ENCODE measurements at regions not wholly inside any gene's neighbourhood (a gene's known extent, or its start where the extent isn't known, plus 50 kb on each side); places are given as distances from the start of the nearest gene placed in this dataset.
"Not testable (repeated sequence)": the region's sequence is repeated elsewhere in the genome, so short reads cannot be mapped to it uniquely, and the experiment has no call there.

DNA sequence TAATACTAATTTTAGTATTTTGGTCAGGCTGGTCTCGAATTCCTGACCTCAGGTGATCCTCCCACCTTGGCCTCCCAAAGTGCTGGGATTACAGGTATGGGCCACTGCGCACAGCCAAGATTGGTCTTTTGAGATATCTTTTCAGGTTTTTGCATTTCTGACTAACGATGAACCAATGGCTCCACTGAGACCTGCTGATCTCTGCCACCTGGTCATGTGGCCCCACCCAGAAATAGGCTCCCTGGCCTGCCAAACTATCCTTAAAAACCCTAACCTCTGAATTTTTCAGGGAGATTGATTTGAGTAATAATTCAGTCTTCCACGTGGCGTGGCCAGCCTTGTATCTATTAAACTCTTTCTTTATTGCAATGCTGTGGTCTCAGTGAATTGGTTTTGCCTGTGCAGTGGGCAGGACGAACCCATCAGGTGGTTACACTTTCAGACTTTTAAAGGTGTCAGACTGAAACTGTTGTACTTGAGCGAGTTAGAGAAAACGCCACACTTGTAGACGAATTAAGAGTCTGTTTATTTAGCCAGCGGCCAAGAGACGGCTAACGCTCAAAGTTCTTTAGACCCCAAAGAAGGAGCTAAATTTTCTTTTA lies 85.8 kb upstream of the MSH6 start:
- H3K4me2 ChIP-seq: peak overlapping the region; percentile 66
- no peaks in the 10 kb centered on the region for H3K79me2 ChIP-seq (ENCODE audit: low read depth)
- Mint-ChIP-seq H3K27me3 (ENCODE audit: insufficient read depth, low read depth) (peaks cover 7% of the 10 kb centered on the region), H3K4me1 (peaks cover 38% of the 10 kb centered on the region), H3K27ac (no peak overlapping the region), H3K9me3 (no peaks in the 10 kb centered on the region), H3K36me3 (no peaks in the 10 kb centered on the region), H3K4me3 (no peak overlapping the region)
- TF ChIP-seq, protein P1, sequence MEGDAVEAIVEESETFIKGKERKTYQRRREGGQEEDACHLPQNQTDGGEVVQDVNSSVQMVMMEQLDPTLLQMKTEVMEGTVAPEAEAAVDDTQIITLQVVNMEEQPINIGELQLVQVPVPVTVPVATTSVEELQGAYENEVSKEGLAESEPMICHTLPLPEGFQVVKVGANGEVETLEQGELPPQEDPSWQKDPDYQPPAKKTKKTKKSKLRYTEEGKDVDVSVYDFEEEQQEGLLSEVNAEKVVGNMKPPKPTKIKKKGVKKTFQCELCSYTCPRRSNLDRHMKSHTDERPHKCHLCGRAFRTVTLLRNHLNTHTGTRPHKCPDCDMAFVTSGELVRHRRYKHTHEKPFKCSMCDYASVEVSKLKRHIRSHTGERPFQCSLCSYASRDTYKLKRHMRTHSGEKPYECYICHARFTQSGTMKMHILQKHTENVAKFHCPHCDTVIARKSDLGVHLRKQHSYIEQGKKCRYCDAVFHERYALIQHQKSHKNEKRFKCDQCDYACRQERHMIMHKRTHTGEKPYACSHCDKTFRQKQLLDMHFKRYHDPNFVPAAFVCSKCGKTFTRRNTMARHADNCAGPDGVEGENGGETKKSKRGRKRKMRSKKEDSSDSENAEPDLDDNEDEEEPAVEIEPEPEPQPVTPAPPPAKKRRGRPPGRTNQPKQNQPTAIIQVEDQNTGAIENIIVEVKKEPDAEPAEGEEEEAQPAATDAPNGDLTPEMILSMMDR (IDR thresholded peaks at IDR 0.05): no peak
- no peak for TF ChIP-seq EZH2 (IDR thresholded peaks at IDR 0.05)
- TF ChIP-seq EZH2phosphoT487 (IDR thresholded peaks at IDR 0.05): no peak
- H3F3A ChIP-seq (ENCODE audit: low read depth): peaks cover 54% of the 10 kb centered on the region
- no peak overlapping the region for H3K9ac ChIP-seq
- H2AFZ ChIP-seq (replicated peaks): no peak overlapping the region
- DNase-seq (ENCODE audit: low spot score): no peak
- no peaks in the 10 kb centered on the region for H4K20me1 ChIP-seq (ENCODE audit: low read depth)
- peaks cover 10% of the 10 kb centered on the region for H3K9me3 ChIP-seq (ENCODE audit: low read depth)
- no peak overlapping the region for H3K4me3 ChIP-seq
- peaks cover 42% of the 10 kb centered on the region for H3K4me1 ChIP-seq
- no peak overlapping the region for H3K27ac ChIP-seq
- H3K36me3 ChIP-seq: no peaks in the 10 kb centered on the region
- H3K27me3 ChIP-seq: no peaks in the 10 kb centered on the region

DNA sequence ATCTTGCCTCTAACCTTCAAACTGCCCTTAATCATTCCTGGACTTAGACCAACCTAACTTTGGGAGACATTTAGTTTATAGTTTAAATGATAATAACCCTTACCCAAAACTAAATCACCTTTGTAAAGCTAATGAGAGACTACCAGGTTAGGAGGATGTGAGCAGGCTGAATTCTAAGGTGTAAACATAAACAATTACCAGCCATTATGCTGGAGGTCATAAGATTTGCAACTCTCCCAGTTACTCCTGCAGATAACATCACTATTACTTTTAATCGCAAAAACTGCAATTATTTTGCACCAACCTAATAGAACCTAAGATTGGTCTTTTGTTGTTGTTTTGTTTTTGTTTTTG lies 86.5 kb upstream of the MSH6 start:
- Mint-ChIP-seq H3K9me3 (no peaks in the 10 kb centered on the region), H3K4me3 (no peak overlapping the region), H3K27me3 (ENCODE audit: insufficient read depth, low read depth) (peaks cover 7% of the 10 kb centered on the region), H3K27ac (peak overlapping the region; percentile 9), H3K36me3 (no peaks in the 10 kb centered on the region), H3K4me1 (peaks cover 38% of the 10 kb centered on the region)
- peaks cover 10% of the 10 kb centered on the region for H3K9me3 ChIP-seq (ENCODE audit: low read depth)
- no peak for TF ChIP-seq EZH2 (IDR thresholded peaks at IDR 0.05)
- TF ChIP-seq, protein P1 (IDR thresholded peaks at IDR 0.05): no peak
- no peak for TF ChIP-seq EZH2phosphoT487 (IDR thresholded peaks at IDR 0.05)
- H3K27ac ChIP-seq: no peak overlapping the region
- H4K20me1 ChIP-seq (ENCODE audit: low read depth): no peaks in the 10 kb centered on the region
- peaks cover 42% of the 10 kb centered on the region for H3K4me1 ChIP-seq
- no peaks in the 10 kb centered on the region for H3K27me3 ChIP-seq
- H3K9ac ChIP-seq: no peak overlapping the region
- H3K36me3 ChIP-seq: no peaks in the 10 kb centered on the region
- H3K4me2 ChIP-seq: peak overlapping the region; percentile 52
- H3K79me2 ChIP-seq (ENCODE audit: low read depth): no peaks in the 10 kb centered on the region
- H2AFZ ChIP-seq (replicated peaks): no peak overlapping the region
- H3F3A ChIP-seq (ENCODE audit: low read depth): peaks cover 54% of the 10 kb centered on the region
- DNase-seq (ENCODE audit: low spot score): no peak
- H3K4me3 ChIP-seq: no peak overlapping the region

DNA sequence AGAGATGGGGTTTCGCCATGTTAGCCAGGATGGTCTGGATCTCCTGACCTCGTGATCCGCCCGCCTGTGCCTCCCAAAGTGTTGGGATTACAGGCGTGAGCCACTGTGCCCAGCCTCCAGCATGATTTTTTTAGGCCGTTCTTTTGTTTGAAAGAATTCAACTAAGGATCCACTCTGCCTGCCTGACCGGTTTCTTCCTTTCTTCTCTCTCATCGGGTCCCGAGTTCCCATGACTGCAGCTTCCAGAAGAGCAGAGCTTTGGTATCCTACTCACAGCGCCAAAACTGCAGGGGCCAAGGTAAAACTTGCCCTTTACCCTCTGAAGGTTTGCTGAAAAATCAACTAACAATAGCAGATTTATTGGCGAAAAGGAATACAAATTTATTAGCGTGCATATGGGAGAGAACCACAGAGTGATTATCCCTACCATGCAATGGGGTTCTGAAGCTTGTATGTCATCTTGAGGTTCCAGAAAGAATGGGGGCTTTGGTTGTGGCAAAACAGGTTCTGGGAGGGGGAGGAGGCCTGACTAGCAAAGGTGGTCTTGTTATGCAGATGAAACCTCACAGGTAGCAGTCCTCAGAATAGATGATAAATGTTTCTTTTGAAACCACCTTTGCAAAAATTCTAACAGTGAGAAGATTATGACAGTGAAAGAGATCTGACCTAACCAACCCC lies 87.0 kb upstream of the MSH6 start:
- no peak overlapping the region for H3K9ac ChIP-seq
- peaks cover 42% of the 10 kb centered on the region for H3K4me1 ChIP-seq
- H3K36me3 ChIP-seq: no peaks in the 10 kb centered on the region
- no peak overlapping the region for H2AFZ ChIP-seq (replicated peaks)
- H3F3A ChIP-seq (ENCODE audit: low read depth): peaks cover 54% of the 10 kb centered on the region
- H3K36me3 Mint-ChIP-seq: no peaks in the 10 kb centered on the region
- H3K4me3 Mint-ChIP-seq: no peak overlapping the region
- peak; percentile 58 for DNase-seq (ENCODE audit: low spot score)
- no peak overlapping the region for H3K27ac ChIP-seq
- H3K4me1 Mint-ChIP-seq: peaks cover 38% of the 10 kb centered on the region
- H3K27me3 ChIP-seq: no peaks in the 10 kb centered on the region
- TF ChIP-seq EZH2phosphoT487 (IDR thresholded peaks at IDR 0.05): no peak
- TF ChIP-seq EZH2 (IDR thresholded peaks at IDR 0.05): no peak
- TF ChIP-seq, protein P1 (IDR thresholded peaks at IDR 0.05): no peak
- H4K20me1 ChIP-seq (ENCODE audit: low read depth): no peaks in the 10 kb centered on the region
- H3K9me3 ChIP-seq (ENCODE audit: low read depth): peaks cover 10% of the 10 kb centered on the region
- H3K27ac Mint-ChIP-seq: peak overlapping the region; percentile 9
- H3K9me3 Mint-ChIP-seq: no peaks in the 10 kb centered on the region
- no peaks in the 10 kb centered on the region for H3K79me2 ChIP-seq (ENCODE audit: low read depth)
- H3K27me3 Mint-ChIP-seq (ENCODE audit: insufficient read depth, low read depth): peaks cover 7% of the 10 kb centered on the region
- H3K4me2 ChIP-seq: peak overlapping the region; percentile 52
- no peak overlapping the region for H3K4me3 ChIP-seq

DNA sequence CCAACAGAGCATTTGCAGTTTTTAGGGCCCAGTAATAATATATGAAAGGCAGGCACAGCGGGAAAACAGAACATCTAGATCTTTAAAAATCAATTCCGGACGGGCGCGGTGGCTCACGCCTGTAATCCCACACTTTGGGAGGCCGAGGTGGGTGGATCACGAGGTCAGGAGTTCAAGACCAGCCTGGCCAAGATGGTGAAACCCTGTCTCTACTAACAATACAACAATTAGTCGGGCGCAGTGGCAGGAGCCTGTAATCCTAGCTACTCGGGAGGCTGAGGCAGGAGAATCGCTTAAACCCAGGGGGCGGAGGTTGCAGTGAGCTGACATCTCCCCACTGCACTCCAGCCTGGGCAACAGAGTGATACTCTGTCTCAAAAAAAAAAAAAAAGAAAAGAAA lies 88.5 kb upstream of the MSH6 start:
- not testable (repeated sequence) for H3K4me3 Mint-ChIP-seq; H2AFZ ChIP-seq (replicated peaks); H3K36me3 Mint-ChIP-seq

DNA sequence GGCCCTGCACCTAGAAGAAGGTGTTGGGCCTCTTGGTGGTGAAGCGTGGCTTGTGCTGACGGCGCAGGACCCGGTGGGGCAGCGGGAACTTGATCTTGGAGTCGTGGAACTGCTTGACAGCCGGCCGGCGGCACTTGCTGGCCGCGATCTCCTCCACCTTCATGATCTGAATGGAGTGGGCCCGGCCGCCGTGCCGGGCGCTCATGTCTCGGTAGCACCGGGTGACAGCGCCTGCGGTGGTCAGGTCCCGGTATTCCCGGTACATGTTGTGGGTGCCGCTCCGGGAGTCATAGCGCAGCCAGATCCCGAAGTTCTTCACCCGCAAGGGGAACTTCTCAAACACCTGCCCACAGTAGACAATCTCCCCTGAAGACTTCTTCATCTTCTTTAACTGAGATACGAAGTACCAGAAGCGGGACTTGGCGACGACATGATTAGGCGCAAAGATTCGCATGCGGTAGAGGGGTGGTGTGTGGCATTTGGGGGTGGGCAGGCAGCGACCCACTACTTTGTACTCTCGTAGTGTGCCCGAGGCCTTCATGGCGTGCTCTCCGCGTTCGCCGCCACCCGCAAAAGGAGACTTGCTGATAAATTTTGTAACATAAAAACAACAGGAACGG lies 92.1 kb upstream of the MSH6 start:
- not testable (repeated sequence) for H3K79me2 ChIP-seq (ENCODE audit: low read depth); H4K20me1 ChIP-seq (ENCODE audit: low read depth); H3K9me3 ChIP-seq (ENCODE audit: low read depth); H3K27ac Mint-ChIP-seq; H3K36me3 ChIP-seq; H3K36me3 Mint-ChIP-seq; H3K27ac ChIP-seq; H3K4me3 ChIP-seq; DNase-seq (ENCODE audit: low spot score); H3K9me3 Mint-ChIP-seq; H3K4me3 Mint-ChIP-seq; H3K4me1 ChIP-seq; H3K4me2 ChIP-seq; H3K27me3 Mint-ChIP-seq (ENCODE audit: insufficient read depth, low read depth); H3K9ac ChIP-seq; H3K27me3 ChIP-seq; H2AFZ ChIP-seq (replicated peaks)
- peaks cover 10% of the 10 kb centered on the region for H3K4me1 Mint-ChIP-seq
- peaks cover 13% of the 10 kb centered on the region for H3F3A ChIP-seq (ENCODE audit: low read depth)

More for the DNA sequence above, 88.5 kb upstream of the MSH6 start:
- H3K4me2 ChIP-seq; H3K9me3 ChIP-seq (ENCODE audit: low read depth); H3K27ac ChIP-seq; DNase-seq (ENCODE audit: low spot score); H3K27ac Mint-ChIP-seq; H4K20me1 ChIP-seq (ENCODE audit: low read depth); H3K9me3 Mint-ChIP-seq; H3K9ac ChIP-seq; H3K36me3 ChIP-seq; H3K79me2 ChIP-seq (ENCODE audit: low read depth); H3K4me3 ChIP-seq; H3K27me3 ChIP-seq; H3K27me3 Mint-ChIP-seq (ENCODE audit: insufficient read depth, low read depth): not testable (repeated sequence)
- peaks cover 42% of the 10 kb centered on the region for H3F3A ChIP-seq (ENCODE audit: low read depth)
- H3K4me1 ChIP-seq: peaks cover 39% of the 10 kb centered on the region
- H3K4me1 Mint-ChIP-seq: peaks cover 38% of the 10 kb centered on the region

Data from neural progenitor cell (in vitro differentiated cells).